Activated gamma-delta T cell treated with Interleukin-2 at 50 U/mL for 16 hours (primary cell): ENCODE measurements at regions not wholly inside any gene's neighbourhood (a gene's known extent, or its start where the extent isn't known, plus 50 kb on each side); places are given as distances from the start of the nearest gene placed in this dataset.
"Not testable (repeated sequence)": the region's sequence is repeated elsewhere in the genome, so short reads cannot be mapped to it uniquely, and the experiment has no call there.

Experiments used
- DNase-seq: peaks from one replicate; pipeline ENCODE4 v3.0.0-alpha.2; 2020

GRCh38 chr2:89026296-89026695 lies 334.8 kb downstream of the RPIA start:
- not testable (repeated sequence) for DNase-seq

GRCh38 chr2:89027115-89027514 lies 335.6 kb downstream of the RPIA start:
- not testable (repeated sequence) for DNase-seq

- DNase-seq = not testable (repeated sequence)
Measured at GRCh38 chr2:89027536-89027935, 336.1 kb downstream of the RPIA start.

- not testable (repeated sequence) for DNase-seq
Measured at GRCh38 chr2:89029257-89029656, 337.8 kb downstream of the RPIA start.

- DNase-seq = not testable (repeated sequence)
Measured at GRCh38 chr2:89048138-89049066, 356.9 kb downstream of the RPIA start.

- DNase-seq = not testable (repeated sequence)
Measured at GRCh38 chr2:89058616-89059015, 367.1 kb downstream of the RPIA start.

- DNase-seq = not testable (repeated sequence)
Measured at GRCh38 chr2:89061174-89061573, 369.7 kb downstream of the RPIA start.

GRCh38 chr2:89076771-89077170 lies 385.3 kb downstream of the RPIA start:
- not testable (repeated sequence) for DNase-seq

- DNase-seq = not testable (repeated sequence)
Measured at GRCh38 chr2:89092911-89093310, 401.4 kb downstream of the RPIA start.

- DNase-seq = not testable (repeated sequence)
Measured at GRCh38 chr2:89095060-89095459, 403.6 kb downstream of the RPIA start.

GRCh38 chr2:89102587-89102986 lies 411.1 kb downstream of the RPIA start:
- DNase-seq = not testable (repeated sequence)

- DNase-seq = not testable (repeated sequence)
Measured at GRCh38 chr2:89106369-89107019, 415.0 kb downstream of the RPIA start.

GRCh38 chr2:89112434-89112833 lies 421.0 kb downstream of the RPIA start:
- DNase-seq = not testable (repeated sequence)

GRCh38 chr2:89113286-89113685 lies 421.8 kb downstream of the RPIA start:
- not testable (repeated sequence) for DNase-seq

- DNase-seq = not testable (repeated sequence)
Measured at GRCh38 chr2:89129440-89129839, 438.0 kb downstream of the RPIA start.

- not testable (repeated sequence) for DNase-seq
Measured at GRCh38 chr2:89130665-89131308, 439.3 kb downstream of the RPIA start.

GRCh38 chr2:89142959-89143358 lies 451.5 kb downstream of the RPIA start:
- not testable (repeated sequence) for DNase-seq

- DNase-seq = not testable (repeated sequence)
Measured at GRCh38 chr2:89145342-89145741, 453.9 kb downstream of the RPIA start.

GRCh38 chr2:89148256-89148655 lies 456.8 kb downstream of the RPIA start:
- not testable (repeated sequence) for DNase-seq

- not testable (repeated sequence) for DNase-seq
Measured at GRCh38 chr2:89151699-89152098, 460.2 kb downstream of the RPIA start.

- DNase-seq = not testable (repeated sequence)
Measured at GRCh38 chr2:89152501-89152900, 461.0 kb downstream of the RPIA start.

- DNase-seq = not testable (repeated sequence)
Measured at GRCh38 chr2:89153210-89153609, 461.7 kb downstream of the RPIA start.

- not testable (repeated sequence) for DNase-seq
Measured at GRCh38 chr2:89154247-89154682, 462.8 kb downstream of the RPIA start.
